HCT116 (cell line): ENCODE measurements at regions not wholly inside any gene's neighbourhood (a gene's known extent, or its start where the extent isn't known, plus 50 kb on each side); places are given as distances from the start of the nearest gene placed in this dataset.

Source experiments
- ATAC-seq: fragments of 200-7000 bp; cut with Tn5 transposase; 2 replicates; pipeline ENCODE4 v1.9.1; 2020; ENCODE audit warnings: mild to moderate bottlenecking, moderate library complexity
- BruUV-seq: library from RNA; stranded (reverse); fragments of 400-500 nt; replicated peaks from 2 replicates; lab custom pipeline; 2021; lab: Mats Ljungman, UMichigan
- CTCF ChIA-PET: fragments of 300-600 bp; sonication (Branson Sonifier 250); formaldehyde crosslinking; loops from one replicate; lab custom pipeline; 2021; ENCODE audit warnings: antibody characterized with exemption; lab: Charles Lee
- POLR2A ChIA-PET: fragments of 300-600, 350-600 bp; sonication (Branson Sonifier 250); formaldehyde crosslinking; loops from one replicate; lab custom pipeline; 2021; ENCODE audit warnings: antibody characterized with exemption; lab: Charles Lee
- RAD21 ChIA-PET, 2 experiments: fragments of 300-600 bp; sonication (Branson Sonifier 250); formaldehyde crosslinking; loops; one replicate each; lab custom pipeline; 2023; ENCODE audit warnings: low total read pairs in 2 of 2; ENCODE audit not compliant: uncharacterized antibody in 2 of 2, unreplicated experiment in 2 of 2, low non-redundant PET in 1 of 2; lab: Charles Lee
- DNase-seq: peaks from one replicate; pipeline ENCODE4 v3.0.0-alpha.2; 2010; ENCODE audit warnings: low read depth, low spot score
- H2AFZ ChIP-seq: fragments of 200-600 bp; shearing (Covaris generic), sonication (generic); 2 replicates; pipeline ENCODE4 v1.6.1; 2017; ENCODE audit warnings: low read depth, mixed run types, mixed read lengths, antibody characterized with exemption, low read length; ENCODE audit not compliant: poor library complexity, severe bottlenecking
- H3K27ac ChIP-seq: 2 replicates; pipeline ENCODE4 v1.5.1; 2012; ENCODE audit warnings: low read depth, low read length
- H3K27me3 ChIP-seq: fragments of 200-600 bp; sonication (generic); 2 replicates; pipeline ENCODE4 v1.6.1; 2016; ENCODE audit warnings: mixed run types, low read length, mixed read lengths; ENCODE audit not compliant: insufficient read depth
- H3K36me3 ChIP-seq, 2 experiments: fragments of 200-500 bp in 1 of 2; fragments of 200-600 bp in 1 of 2; sonication (Bioruptor generic) in 1 of 2; sonication (generic) in 1 of 2; 2 replicates each; pipeline versions ENCODE4 v1.5.1 to v1.6.1; 2014 to 2016; ENCODE audit warnings: low read length in 2 of 2, inconsistent platforms in 1 of 2, mixed read lengths in 1 of 2, mixed run types in 1 of 2; ENCODE audit not compliant: insufficient read depth in 2 of 2, control insufficient read depth in 1 of 2
- H3K4me1 ChIP-seq, 2 experiments: fragments of 200-600 bp in 1 of 2; sonication (generic) in 1 of 2; 2 replicates each; pipeline versions ENCODE4 v1.5.1 to v1.6.1; 2012 to 2017; ENCODE audit warnings: low read length in 2 of 2, inconsistent platforms in 1 of 2, mild to moderate bottlenecking in 1 of 2, mixed read lengths in 1 of 2, mixed run types in 1 of 2, moderate library complexity in 1 of 2; ENCODE audit not compliant: insufficient read depth in 2 of 2, control insufficient read depth in 1 of 2
- H3K4me2 ChIP-seq: fragments of 200-600 bp; sonication (generic); 2 replicates; pipeline ENCODE4 v1.6.1; 2017; ENCODE audit warnings: mixed run types, low read length, mixed read lengths
- H3K4me3 ChIP-seq, 2 experiments: fragments of 200-600 bp in 1 of 2; sonication (generic) in 1 of 2; replicated peaks in 1 of 2; 2 replicates each; pipeline ENCODE4 v1.5.1; 2011 to 2016; ENCODE audit warnings: low read length in 2 of 2, control low read depth in 1 of 2, low read depth in 1 of 2, mild to moderate bottlenecking in 1 of 2, mixed read lengths in 1 of 2, mixed run types in 1 of 2
- H3K79me2 ChIP-seq: fragments of 200-600 bp; sonication (generic); 2 replicates; pipeline ENCODE4 v1.6.1; 2017; ENCODE audit warnings: mild to moderate bottlenecking, mixed run types, low read length, moderate library complexity, mixed read lengths; ENCODE audit not compliant: insufficient read depth
- H3K9ac ChIP-seq: fragments of 200-600 bp; sonication (generic); 2 replicates; pipeline ENCODE4 v1.6.1; 2016; ENCODE audit warnings: low read length, mixed read lengths
- H3K9me2 ChIP-seq: fragments of 200-600 bp; sonication (generic), shearing (Covaris generic); 2 replicates; pipeline ENCODE4 v1.6.1; 2017; ENCODE audit warnings: mixed run types, mild to moderate bottlenecking, moderate library complexity; ENCODE audit not compliant: insufficient read depth
- H3K9me3 ChIP-seq, 2 experiments: fragments of 200-500 bp in 1 of 2; fragments of 200-600 bp in 1 of 2; sonication (Bioruptor generic) in 1 of 2; sonication (generic) in 1 of 2; 2 replicates each; pipeline ENCODE4 v1.6.1; 2014 to 2017; ENCODE audit warnings: low read length in 2 of 2, mixed read lengths in 2 of 2, inconsistent platforms in 1 of 2, low read depth in 1 of 2, mild to moderate bottlenecking in 1 of 2, mixed run types in 1 of 2, moderate library complexity in 1 of 2; ENCODE audit not compliant: control insufficient read depth in 1 of 2, insufficient read depth in 1 of 2
- H4K20me1 ChIP-seq: fragments of 200-600 bp; sonication (generic), shearing (Covaris generic); 2 replicates; pipeline ENCODE4 v1.6.1; 2017; ENCODE audit warnings: mixed run types, mild to moderate bottlenecking, moderate library complexity; ENCODE audit not compliant: insufficient read depth
- ATF3 ChIP-seq: IDR thresholded peaks from 2 replicates; pipeline ENCODE4 v1.6.1; 2012
- CBX3 ChIP-seq: IDR thresholded peaks from 2 replicates; pipeline ENCODE4 v1.6.1; 2012; ENCODE audit warnings: low read depth
- CTCF ChIP-seq, 3 experiments: fragments of 200-600 bp in 1 of 3; sonication (generic) in 1 of 3; IDR thresholded peaks in 2 of 3; conservative IDR thresholded peaks in 1 of 3; 2 replicates each; pipeline ENCODE4 v1.5.1; 2012 to 2017; ENCODE audit warnings: low read depth in 2 of 3, low read length in 2 of 3, antibody characterized with exemption in 1 of 3, borderline replicate concordance in 1 of 3, control low read depth in 1 of 3, mild to moderate bottlenecking in 1 of 3, mixed read lengths in 1 of 3, mixed run types in 1 of 3, moderate library complexity in 1 of 3; ENCODE audit not compliant: insufficient read depth in 1 of 3
- EZH2phosphoT487 ChIP-seq: fragments of 200-600 bp; IDR thresholded peaks from 2 replicates; pipeline ENCODE4 v1.6.1; 2018; ENCODE audit warnings: antibody characterized with exemption, borderline replicate concordance
- MAX ChIP-seq: IDR thresholded peaks from 2 replicates; pipeline ENCODE4 v1.6.1; 2012
- REST ChIP-seq: IDR thresholded peaks from 2 replicates; pipeline ENCODE4 v1.6.1; 2012; ENCODE audit warnings: low read depth
- TCF7L2 ChIP-seq: IDR thresholded peaks from 2 replicates; pipeline ENCODE4 v1.7.0; 2011; ENCODE audit warnings: borderline replicate concordance, inconsistent platforms; ENCODE audit not compliant: insufficient read depth, insufficient read length; ENCODE audit errors: extremely low read depth
- YY1 ChIP-seq: IDR thresholded peaks from 2 replicates; pipeline ENCODE4 v1.6.1; 2011; ENCODE audit warnings: low read length, low read depth, moderate library complexity, mild to moderate bottlenecking; ENCODE audit not compliant: insufficient replicate concordance; ENCODE audit errors: extremely low read depth
- ZBTB33 ChIP-seq: IDR thresholded peaks from 2 replicates; pipeline ENCODE4 v1.6.1; 2011; ENCODE audit warnings: mild to moderate bottlenecking, low read length, moderate library complexity; ENCODE audit not compliant: insufficient replicate concordance; ENCODE audit errors: extremely low read depth
- intact Hi-C: fragments of 100-400 bp; cut with micrococcal nuclease; formaldehyde crosslinking; loops from 2 replicates; pipeline ENCODE4 v1.10.0; 2022

GRCh38 chr2:67341012-67341318, 56.2 kb upstream of the ETAA1 start:
- TF ChIP-seq CTCF (IDR thresholded peaks at IDR 0.05 in 2 of 3, conservative IDR thresholded peaks at IDR 0.05 in 1 of 3; ENCODE audit: borderline replicate concordance in 1 of 3, insufficient read depth in 1 of 3, low read depth in 2 of 3, low read length in 2 of 3) (no peak), ZBTB33 (no peak), MAX (no peak), CBX3 (no peak), ATF3 (no peak), YY1 (no peak), TCF7L2 (no peak), EZH2phosphoT487 (no peak), REST (no peak)
- Histone ChIP-seq H3K4me2 (no peak overlapping the region), H2AFZ (no peak overlapping the region), H3K36me3 (no peaks in the 10 kb centered on the region), H3K9ac (no peak overlapping the region), H3K27me3 (peaks cover 4% of the 10 kb centered on the region; the same call in 1 of the 2 replicates), H3K4me1 (no peaks in the 10 kb centered on the region), H3K9me3 (no peaks in the 10 kb centered on the region), H3K79me2 (no peaks in the 10 kb centered on the region), H3K4me3 (no peak overlapping the region), H3K27ac (no peak overlapping the region), H3K9me2 (no peaks in the 10 kb centered on the region), H4K20me1 (no peaks in the 10 kb centered on the region)
- POLR2A ChIA-PET = no interaction called here
- intact Hi-C loops = no loop called here
- BruUV-seq = no TSS peak
- DNase-seq (no peak), ATAC-seq (no peak)
- RAD21 ChIA-PET = no interaction called here
- CTCF ChIA-PET = no interaction called here
